Peyer's patch (tissue), 4 donors: ENCODE measurements at regions not wholly inside any gene's neighbourhood (a gene's known extent, or its start where the extent isn't known, plus 50 kb on each side); places are given as distances from the start of the nearest gene placed in this dataset.

Source experiments
- POLR2A ChIP-seq, 2 donors: fragments of 450-650 bp; IDR thresholded peaks; one replicate each; pipeline ENCODE4 v1.5.1; 2017; ENCODE audit warnings: antibody characterized with exemption in 2 of 2, mild to moderate bottlenecking in 2 of 2, moderate library complexity in 2 of 2
- TF ChIP-seq, protein P1 (sequence below), 6 experiments: fragments of 450-650 bp in 4 of 6; fragments of 200-600 bp in 2 of 6; sonication (generic) in 1 of 6; IDR thresholded peaks; one replicate each; pipeline ENCODE4 v1.5.1; 2017 to 2019; ENCODE audit warnings: antibody characterized with exemption in 6 of 6, mild to moderate bottlenecking in 3 of 6, moderate library complexity in 1 of 6

DNA sequence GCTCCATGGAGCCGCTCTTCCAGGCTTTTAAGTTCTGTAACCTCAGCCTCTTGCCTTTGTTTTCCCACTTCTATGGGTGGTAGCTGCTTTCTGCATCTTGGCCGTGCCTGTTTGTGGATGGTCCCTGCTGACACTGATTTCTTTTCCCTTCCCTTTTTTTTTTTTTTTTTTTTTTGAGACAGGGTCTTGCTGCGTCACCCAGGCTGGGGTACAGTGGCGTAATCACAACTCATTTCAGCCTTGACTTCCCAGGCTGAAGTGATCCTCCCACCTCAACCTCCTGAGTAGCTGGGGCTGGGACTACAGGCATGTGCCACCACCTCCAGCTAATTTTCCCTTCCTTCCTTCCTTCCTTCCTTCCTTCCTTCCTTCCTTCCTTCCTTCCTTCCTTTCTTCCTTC is 57.7 kb upstream of the EP300 start:
- TF ChIP-seq, protein P1, sequence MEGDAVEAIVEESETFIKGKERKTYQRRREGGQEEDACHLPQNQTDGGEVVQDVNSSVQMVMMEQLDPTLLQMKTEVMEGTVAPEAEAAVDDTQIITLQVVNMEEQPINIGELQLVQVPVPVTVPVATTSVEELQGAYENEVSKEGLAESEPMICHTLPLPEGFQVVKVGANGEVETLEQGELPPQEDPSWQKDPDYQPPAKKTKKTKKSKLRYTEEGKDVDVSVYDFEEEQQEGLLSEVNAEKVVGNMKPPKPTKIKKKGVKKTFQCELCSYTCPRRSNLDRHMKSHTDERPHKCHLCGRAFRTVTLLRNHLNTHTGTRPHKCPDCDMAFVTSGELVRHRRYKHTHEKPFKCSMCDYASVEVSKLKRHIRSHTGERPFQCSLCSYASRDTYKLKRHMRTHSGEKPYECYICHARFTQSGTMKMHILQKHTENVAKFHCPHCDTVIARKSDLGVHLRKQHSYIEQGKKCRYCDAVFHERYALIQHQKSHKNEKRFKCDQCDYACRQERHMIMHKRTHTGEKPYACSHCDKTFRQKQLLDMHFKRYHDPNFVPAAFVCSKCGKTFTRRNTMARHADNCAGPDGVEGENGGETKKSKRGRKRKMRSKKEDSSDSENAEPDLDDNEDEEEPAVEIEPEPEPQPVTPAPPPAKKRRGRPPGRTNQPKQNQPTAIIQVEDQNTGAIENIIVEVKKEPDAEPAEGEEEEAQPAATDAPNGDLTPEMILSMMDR (IDR thresholded peaks at IDR 0.05): no peak
- no peak for TF ChIP-seq POLR2A (IDR thresholded peaks at IDR 0.05)
